ENCODE measurements at regions not wholly inside any gene's neighbourhood (a gene's known extent, or its start where the extent isn't known, plus 50 kb on each side); places are given as distances from the start of the nearest gene placed in this dataset.

DNA sequence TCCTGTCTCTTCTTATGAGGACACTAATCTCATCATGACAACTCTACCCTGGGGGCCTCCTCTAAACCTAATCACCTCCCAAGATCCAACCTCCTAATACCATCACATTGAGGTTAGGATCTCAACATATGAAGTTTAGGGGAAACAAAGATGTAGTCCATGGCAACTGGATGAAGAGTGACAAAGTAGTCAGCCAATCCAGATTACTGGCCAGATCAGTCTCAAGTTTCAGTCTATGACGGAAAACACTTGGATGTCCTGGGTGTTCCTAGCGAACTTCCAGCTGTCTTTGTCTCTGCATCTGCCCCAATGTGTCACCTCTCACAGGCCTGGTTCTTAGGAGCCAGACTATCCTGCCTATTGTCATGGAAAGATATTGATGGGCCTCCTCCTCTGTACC is 630.8 kb downstream of the AACS start:
- Mint-ChIP-seq H3K27ac (no peak overlapping the region), H3K36me3 (ENCODE audit: low read depth) (no peaks in the 10 kb centered on the region), H3K27me3 (no peaks in the 10 kb centered on the region), H3K9me3 (no peaks in the 10 kb centered on the region), H3K4me3 (no peak overlapping the region), H3K4me1 (ENCODE audit: low read depth) (no peaks in the 10 kb centered on the region)
- ATAC-seq (no peak), DNase-seq (no peak)
- intact Hi-C loops (cut with micrococcal nuclease) = no loop called here
- POLR2A ChIA-PET = no interaction called here
- TF ChIP-seq, protein P1, sequence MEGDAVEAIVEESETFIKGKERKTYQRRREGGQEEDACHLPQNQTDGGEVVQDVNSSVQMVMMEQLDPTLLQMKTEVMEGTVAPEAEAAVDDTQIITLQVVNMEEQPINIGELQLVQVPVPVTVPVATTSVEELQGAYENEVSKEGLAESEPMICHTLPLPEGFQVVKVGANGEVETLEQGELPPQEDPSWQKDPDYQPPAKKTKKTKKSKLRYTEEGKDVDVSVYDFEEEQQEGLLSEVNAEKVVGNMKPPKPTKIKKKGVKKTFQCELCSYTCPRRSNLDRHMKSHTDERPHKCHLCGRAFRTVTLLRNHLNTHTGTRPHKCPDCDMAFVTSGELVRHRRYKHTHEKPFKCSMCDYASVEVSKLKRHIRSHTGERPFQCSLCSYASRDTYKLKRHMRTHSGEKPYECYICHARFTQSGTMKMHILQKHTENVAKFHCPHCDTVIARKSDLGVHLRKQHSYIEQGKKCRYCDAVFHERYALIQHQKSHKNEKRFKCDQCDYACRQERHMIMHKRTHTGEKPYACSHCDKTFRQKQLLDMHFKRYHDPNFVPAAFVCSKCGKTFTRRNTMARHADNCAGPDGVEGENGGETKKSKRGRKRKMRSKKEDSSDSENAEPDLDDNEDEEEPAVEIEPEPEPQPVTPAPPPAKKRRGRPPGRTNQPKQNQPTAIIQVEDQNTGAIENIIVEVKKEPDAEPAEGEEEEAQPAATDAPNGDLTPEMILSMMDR (IDR thresholded peaks at IDR 0.05) = no peak
- CTCF ChIA-PET = no interaction called here

DNA sequence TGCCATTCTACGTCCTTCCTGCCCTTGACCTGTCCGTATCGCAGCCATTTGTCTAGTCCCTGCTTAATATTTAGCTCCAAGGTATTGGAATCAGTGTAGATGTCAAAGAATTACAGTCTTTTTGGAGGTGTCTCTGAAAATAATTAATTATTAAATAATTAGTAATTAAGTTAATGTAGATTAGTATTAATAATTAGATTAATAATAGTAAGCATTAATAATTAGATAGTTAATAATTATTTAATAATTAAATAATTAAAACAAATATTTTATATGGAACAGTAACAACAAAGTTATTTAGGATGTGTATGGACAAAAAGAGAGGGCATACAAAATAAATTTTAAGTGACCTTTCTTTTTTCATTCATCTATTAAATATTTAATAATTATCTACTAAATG is 639.6 kb downstream of the AACS start:
- H3K4me1 Mint-ChIP-seq (ENCODE audit: low read depth) = no peaks in the 10 kb centered on the region
- peaks cover 2% of the 10 kb centered on the region for H3K9me3 Mint-ChIP-seq
- no peaks in the 10 kb centered on the region for H3K36me3 Mint-ChIP-seq (ENCODE audit: low read depth)
- DNase-seq = no peak
- CTCF ChIA-PET = no interaction called here
- no peak overlapping the region for H3K4me3 Mint-ChIP-seq
- H3K27ac Mint-ChIP-seq = no peak overlapping the region
- intact Hi-C loops (cut with micrococcal nuclease) = no loop called here
- no peak for ATAC-seq
- TF ChIP-seq, protein P1 (IDR thresholded peaks at IDR 0.05) = no peak
- H3K27me3 Mint-ChIP-seq = no peaks in the 10 kb centered on the region
- POLR2A ChIA-PET = no interaction called here

DNA sequence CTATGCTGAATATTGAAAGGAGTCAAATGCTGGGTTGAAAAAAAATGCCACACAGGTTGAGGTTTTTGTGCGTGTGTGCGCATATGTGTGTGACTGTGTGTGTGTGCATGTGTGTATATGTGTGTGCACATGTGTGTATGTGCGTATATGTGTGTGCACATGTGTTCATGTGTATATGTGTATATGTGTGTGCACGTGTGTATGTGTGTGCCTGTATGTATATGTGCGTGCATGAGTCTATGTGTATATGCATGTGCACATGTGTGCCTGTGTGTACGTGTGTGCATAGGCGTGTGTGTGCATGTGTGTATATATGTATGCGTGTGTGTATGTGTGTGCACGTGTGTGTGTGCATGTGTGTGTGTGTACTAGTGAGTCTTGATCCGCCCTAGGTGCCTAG is 655.7 kb downstream of the AACS start:
- H3K9me3 Mint-ChIP-seq = peaks cover 12% of the 10 kb centered on the region
- H3K36me3 Mint-ChIP-seq (ENCODE audit: low read depth) = peaks cover 6% of the 10 kb centered on the region
- TF ChIP-seq, protein P1 (IDR thresholded peaks at IDR 0.05) = no peak
- H3K4me3 Mint-ChIP-seq = no peak overlapping the region
- no peak overlapping the region for H3K27ac Mint-ChIP-seq
- intact Hi-C loops (cut with micrococcal nuclease) = no loop called here
- no peaks in the 10 kb centered on the region for H3K4me1 Mint-ChIP-seq (ENCODE audit: low read depth)
- CTCF ChIA-PET = no interaction called here
- POLR2A ChIA-PET = no interaction called here
- H3K27me3 Mint-ChIP-seq = no peaks in the 10 kb centered on the region
- ATAC-seq = no peak
- DNase-seq = no peak

DNA sequence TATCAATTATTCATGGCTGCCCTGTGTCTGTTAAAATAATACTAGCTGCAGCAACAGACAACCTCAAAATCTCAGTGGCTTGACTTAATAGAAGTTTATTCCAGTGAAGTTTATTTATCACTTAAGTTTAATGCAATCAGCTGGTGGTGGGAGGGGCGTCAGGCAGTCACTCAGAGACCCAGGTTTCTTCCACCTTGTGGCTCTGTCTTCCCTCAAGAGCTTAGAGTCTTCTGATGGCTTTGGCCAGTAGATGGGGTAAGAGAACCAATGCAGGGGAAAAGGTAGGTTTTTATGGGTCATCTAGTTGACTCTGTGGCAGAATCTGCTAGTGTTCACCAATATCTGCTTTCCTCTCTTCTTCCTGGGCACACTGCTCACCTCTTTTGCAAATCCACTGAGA is 668.9 kb downstream of the AACS start:
- H3K27ac Mint-ChIP-seq = no peak overlapping the region

DNA sequence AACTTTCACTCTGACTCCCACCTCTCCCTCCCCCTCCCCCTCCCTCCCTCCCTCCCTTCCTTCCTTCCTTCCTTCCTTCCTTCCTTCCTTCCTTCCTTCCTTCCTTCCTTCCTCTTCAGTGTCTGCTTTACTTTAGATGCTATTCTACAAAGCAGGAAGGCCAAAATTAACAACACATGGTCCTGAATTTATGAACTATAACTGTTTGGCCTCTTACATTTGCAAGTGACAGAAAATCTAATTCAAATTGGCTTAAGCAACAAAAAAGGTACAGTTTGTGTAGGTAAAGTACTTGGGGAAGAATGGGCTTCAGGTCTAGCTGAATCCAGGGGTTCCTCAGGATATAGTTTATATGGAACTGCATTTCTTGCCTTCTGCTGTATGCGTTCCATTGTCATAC is 673.0 kb downstream of the AACS start:
- H3K9me3 Mint-ChIP-seq = peaks cover 12% of the 10 kb centered on the region
- H3K4me3 Mint-ChIP-seq = no peak overlapping the region
- no peak for ATAC-seq
- intact Hi-C loops (cut with micrococcal nuclease) = no loop called here
- TF ChIP-seq, protein P1 (IDR thresholded peaks at IDR 0.05) = no peak
- CTCF ChIA-PET = no interaction called here
- POLR2A ChIA-PET = interaction anchor here (0.8 kb wide), 1 partner anchor 26 kb away, joined by 3 read pairs; no protein-coding TSS in a partner anchor
- H3K4me1 Mint-ChIP-seq (ENCODE audit: low read depth) = no peaks in the 10 kb centered on the region
- DNase-seq = no peak
- no peak overlapping the region for H3K27ac Mint-ChIP-seq
- no peaks in the 10 kb centered on the region for H3K27me3 Mint-ChIP-seq
- H3K36me3 Mint-ChIP-seq (ENCODE audit: low read depth) = no peaks in the 10 kb centered on the region

More for the DNA sequence above, 668.9 kb downstream of the AACS start:
- H3K36me3 Mint-ChIP-seq (ENCODE audit: low read depth) = no peaks in the 10 kb centered on the region
- H3K4me1 Mint-ChIP-seq (ENCODE audit: low read depth) = no peaks in the 10 kb centered on the region
- H3K27me3 Mint-ChIP-seq = no peaks in the 10 kb centered on the region
- intact Hi-C loops (cut with micrococcal nuclease) = no loop called here
- ChIA-PET CTCF (no interaction called here), POLR2A (no interaction called here)
- TF ChIP-seq, protein P1 (IDR thresholded peaks at IDR 0.05) = no peak
- peaks cover 8% of the 10 kb centered on the region for H3K9me3 Mint-ChIP-seq
- ATAC-seq (no peak), DNase-seq (no peak)
- no peak overlapping the region for H3K4me3 Mint-ChIP-seq
